ENCODE measurements at regions not wholly inside any gene's neighbourhood (a gene's known extent, or its start where the extent isn't known, plus 50 kb on each side); places are given as distances from the start of the nearest gene placed in this dataset.

- no peak overlapping the region for H3K27ac ChIP-seq
- no peak for TF ChIP-seq CTCF (conservative IDR thresholded peaks at IDR 0.05)
Observed at GRCh38 chr6:78594668-78595066, 272.7 kb upstream of the IRAK1BP1 start.

GRCh38 chr6:78597966-78598365 is 269.4 kb upstream of the IRAK1BP1 start:
- H3K27ac ChIP-seq = no peak overlapping the region
- TF ChIP-seq CTCF (conservative IDR thresholded peaks at IDR 0.05) = no peak

GRCh38 chr6:78598966-78599365 is 268.4 kb upstream of the IRAK1BP1 start:
- TF ChIP-seq CTCF (conservative IDR thresholded peaks at IDR 0.05) = no peak
- no peak overlapping the region for H3K27ac ChIP-seq

GRCh38 chr6:78599526-78599925 is 267.8 kb upstream of the IRAK1BP1 start:
- no peak overlapping the region for H3K27ac ChIP-seq
- TF ChIP-seq CTCF (conservative IDR thresholded peaks at IDR 0.05) = no peak

GRCh38 chr6:78605909-78606446 is 261.4 kb upstream of the IRAK1BP1 start:
- TF ChIP-seq CTCF (conservative IDR thresholded peaks at IDR 0.05) = no peak
- no peak overlapping the region for H3K27ac ChIP-seq

GRCh38 chr6:78607189-78607588 is 260.2 kb upstream of the IRAK1BP1 start:
- no peak for TF ChIP-seq CTCF (conservative IDR thresholded peaks at IDR 0.05)
- H3K27ac ChIP-seq = no peak overlapping the region

GRCh38 chr6:78611102-78611620 is 256.2 kb upstream of the IRAK1BP1 start:
- H3K27ac ChIP-seq = no peak overlapping the region
- TF ChIP-seq CTCF (conservative IDR thresholded peaks at IDR 0.05) = no peak
